Vagina (tissue), 2 donors: ENCODE measurements at regions not wholly inside any gene's neighbourhood (a gene's known extent, or its start where the extent isn't known, plus 50 kb on each side); places are given as distances from the start of the nearest gene placed in this dataset.

ENCODE experiments used
- DNase-seq, 2 donors: peaks; one replicate each; pipeline ENCODE4 v3.0.0-alpha.2; 2017; ENCODE audit errors: extremely low spot score in 2 of 2
- H3K27ac ChIP-seq: fragments of 200-600 bp; sonication (generic); one replicate; pipeline ENCODE4 v1.5.1; 2019
- H3K27me3 ChIP-seq: fragments of 200-600 bp; sonication (generic); one replicate; pipeline ENCODE4 v1.5.1; 2019
- H3K36me3 ChIP-seq, 2 donors: fragments of 200-600 bp; sonication (generic); one replicate each; pipeline ENCODE4 v1.5.1; 2017 to 2019
- H3K4me1 ChIP-seq: fragments of 200-600 bp; sonication (generic); one replicate; pipeline ENCODE4 v1.5.1; 2019
- H3K4me3 ChIP-seq, 2 donors: fragments of 200-600 bp; sonication (generic); 1 replicate in 1 of 2; 2 replicates in 1 of 2; pipeline ENCODE4 v1.5.1; 2016 to 2019
- H3K9me3 ChIP-seq: fragments of 200-600 bp; sonication (generic); one replicate; pipeline ENCODE4 v1.5.1; 2019
- CTCF ChIP-seq, 3 experiments: fragments of 450-650 bp in 2 of 3; fragments of 200-600 bp in 1 of 3; sonication (generic) in 1 of 3; IDR thresholded peaks; one replicate each; pipeline ENCODE4 v1.5.1; 2017 to 2019; ENCODE audit warnings: antibody characterized with exemption in 3 of 3, mild to moderate bottlenecking in 2 of 3, moderate library complexity in 2 of 3
- POLR2A ChIP-seq, 2 donors: fragments of 450-650 bp; IDR thresholded peaks; one replicate each; pipeline ENCODE4 v1.6.1; 2017; ENCODE audit warnings: antibody characterized with exemption in 2 of 2, mild to moderate bottlenecking in 2 of 2, moderate library complexity in 2 of 2
- POLR2AphosphoS5 ChIP-seq, 2 donors: sonication (generic); formaldehyde crosslinking; IDR thresholded peaks; one replicate each; pipeline ENCODE4 v1.9.0; 2017; ENCODE audit warnings: antibody characterized with exemption in 2 of 2, mild to moderate bottlenecking in 2 of 2, low read depth in 1 of 2; ENCODE audit not compliant: insufficient read depth in 1 of 2
- intact Hi-C: fragments of 100-400 bp; cut with DNase I; formaldehyde crosslinking; loops from one replicate; pipeline ENCODE4 v1.15.1; 2023

GRCh38 chr9:14531341-14532269 is 161.6 kb downstream of the ZDHHC21 start:
- DNase-seq, result no peak
- Histone ChIP-seq H3K27me3 (no peaks in the 10 kb centered on the region), H3K36me3 (no peaks in the 10 kb centered on the region), H3K27ac (no peak overlapping the region), H3K9me3 (no peaks in the 10 kb centered on the region), H3K4me1 (peaks cover 12% of the 10 kb centered on the region), H3K4me3 (no peak overlapping the region)
- intact Hi-C loops, result no loop called here
- TF ChIP-seq POLR2A (IDR thresholded peaks at IDR 0.05), result no peak
- no peak for TF ChIP-seq POLR2AphosphoS5 (IDR thresholded peaks at IDR 0.05; ENCODE audit: insufficient read depth in 1 of 2, low read depth in 1 of 2)
- no peak for TF ChIP-seq CTCF (IDR thresholded peaks at IDR 0.05)

DNA sequence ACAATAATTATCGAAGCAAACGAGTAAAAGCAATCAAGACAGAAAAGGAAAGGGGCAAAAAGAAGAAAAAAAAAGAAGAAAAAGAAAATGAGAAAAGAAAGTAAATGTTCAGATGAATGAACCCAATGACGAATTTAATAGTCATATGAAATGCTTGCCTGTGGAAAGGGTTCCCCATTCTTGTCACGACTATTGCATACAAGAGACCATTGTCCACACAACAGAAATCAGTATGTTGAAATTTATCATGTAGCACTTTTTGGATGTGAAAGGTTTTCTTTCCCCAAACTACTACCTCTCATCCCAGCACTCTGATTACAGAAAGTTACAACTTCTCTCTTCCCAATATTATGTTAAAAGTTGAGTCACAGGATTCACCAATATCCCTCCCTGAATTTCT is 162.4 kb downstream of the ZDHHC21 start:
- H3K9me3 ChIP-seq, result no peaks in the 10 kb centered on the region
- no peak for TF ChIP-seq CTCF (IDR thresholded peaks at IDR 0.05)
- TF ChIP-seq POLR2AphosphoS5 (IDR thresholded peaks at IDR 0.05; ENCODE audit: insufficient read depth in 1 of 2, low read depth in 1 of 2), result no peak
- no peak for TF ChIP-seq POLR2A (IDR thresholded peaks at IDR 0.05)
- DNase-seq, result no peak
- no peaks in the 10 kb centered on the region for H3K36me3 ChIP-seq
- intact Hi-C loops, result no loop called here
- H3K4me3 ChIP-seq, result no peak overlapping the region
- H3K27ac ChIP-seq, result no peak overlapping the region
- no peaks in the 10 kb centered on the region for H3K27me3 ChIP-seq
- H3K4me1 ChIP-seq, result peaks cover 12% of the 10 kb centered on the region

- Histone ChIP-seq H3K36me3 (no peaks in the 10 kb centered on the region), H3K27ac (no peak overlapping the region), H3K9me3 (no peaks in the 10 kb centered on the region), H3K4me1 (peaks cover 12% of the 10 kb centered on the region), H3K4me3 (no peak overlapping the region), H3K27me3 (no peaks in the 10 kb centered on the region)
- TF ChIP-seq CTCF (IDR thresholded peaks at IDR 0.05), result no peak
- no peak for TF ChIP-seq POLR2AphosphoS5 (IDR thresholded peaks at IDR 0.05; ENCODE audit: insufficient read depth in 1 of 2, low read depth in 1 of 2)
- TF ChIP-seq POLR2A (IDR thresholded peaks at IDR 0.05), result no peak
- intact Hi-C loops, result no loop called here
- no peak for DNase-seq
Measured at GRCh38 chr9:14530366-14530765, 162.9 kb downstream of the ZDHHC21 start.

DNA sequence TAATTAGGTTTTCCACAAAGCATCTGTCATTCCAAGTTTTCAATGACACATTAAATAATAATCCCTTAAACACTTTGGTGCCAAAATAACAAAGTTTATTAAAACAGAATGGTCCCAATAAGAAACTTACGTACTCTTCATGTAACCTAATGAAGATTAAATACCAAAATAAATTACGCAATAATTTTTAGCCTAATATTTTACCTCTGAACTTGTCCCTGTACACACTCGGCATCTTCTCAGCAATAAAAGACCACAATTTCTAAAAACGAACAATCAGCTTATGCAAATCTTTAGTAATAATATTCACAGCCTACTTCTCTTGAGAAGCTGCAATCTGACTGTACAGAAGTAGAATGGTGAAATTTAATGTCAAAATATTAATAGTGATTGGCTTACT is 163.6 kb downstream of the ZDHHC21 start:
- no peaks in the 10 kb centered on the region for H3K27me3 ChIP-seq
- H3K9me3 ChIP-seq, result no peaks in the 10 kb centered on the region
- no peak overlapping the region for H3K4me3 ChIP-seq
- H3K36me3 ChIP-seq, result no peaks in the 10 kb centered on the region
- H3K4me1 ChIP-seq, result peaks cover 12% of the 10 kb centered on the region
- intact Hi-C loops, result no loop called here
- DNase-seq, result no peak
- TF ChIP-seq POLR2AphosphoS5 (IDR thresholded peaks at IDR 0.05; ENCODE audit: insufficient read depth in 1 of 2, low read depth in 1 of 2) (no peak), CTCF (IDR thresholded peaks at IDR 0.05) (no peak), POLR2A (IDR thresholded peaks at IDR 0.05) (no peak)
- no peak overlapping the region for H3K27ac ChIP-seq

- Histone ChIP-seq H3K27me3 (no peaks in the 10 kb centered on the region), H3K36me3 (no peaks in the 10 kb centered on the region), H3K4me3 (no peak overlapping the region), H3K27ac (no peak overlapping the region), H3K4me1 (peaks cover 12% of the 10 kb centered on the region), H3K9me3 (no peaks in the 10 kb centered on the region)
- TF ChIP-seq POLR2A (IDR thresholded peaks at IDR 0.05) (no peak), CTCF (IDR thresholded peaks at IDR 0.05) (no peak), POLR2AphosphoS5 (IDR thresholded peaks at IDR 0.05; ENCODE audit: insufficient read depth in 1 of 2, low read depth in 1 of 2) (no peak)
- no peak for DNase-seq
- intact Hi-C loops, result no loop called here
Measured at GRCh38 chr9:14529054-14529453, 164.2 kb downstream of the ZDHHC21 start.
